Left ventricle myocardium inferior (tissue), 1 donor: ENCODE measurements at regions not wholly inside any gene's neighbourhood (a gene's known extent, or its start where the extent isn't known, plus 50 kb on each side); places are given as distances from the start of the nearest gene placed in this dataset.
A peak's percentile ranks its signal among the peaks of the same experiment; 100 is the strongest.

ENCODE experiments used
- DNase-seq: peaks from one replicate; pipeline ENCODE4 v3.0.0-alpha.2; 2020
- H3K27ac ChIP-seq: fragments of 200-600 bp; replicated peaks from 2 replicates; pipeline ENCODE4 v1.8.0; 2021
- H3K27me3 ChIP-seq: fragments of 200-600 bp; 2 replicates; pipeline ENCODE4 v1.8.0; 2021; ENCODE audit warnings: low read depth
- H3K36me3 ChIP-seq: fragments of 200-600 bp; 2 replicates; pipeline ENCODE4 v1.8.0; 2021
- H3K4me1 ChIP-seq: fragments of 200-600 bp; 2 replicates; pipeline ENCODE4 v1.8.0; 2021
- H3K4me3 ChIP-seq: fragments of 200-600 bp; 2 replicates; pipeline ENCODE4 v1.8.0; 2021; ENCODE audit warnings: mild to moderate bottlenecking, moderate library complexity
- H3K9me3 ChIP-seq: fragments of 200-600 bp; replicated peaks from 2 replicates; pipeline ENCODE4 v1.8.0; 2021
- intact Hi-C: fragments of 100-400 bp; cut with micrococcal nuclease; formaldehyde crosslinking; loops from one replicate; pipeline ENCODE4 v1.11.0; 2022
- TF ChIP-seq, protein P1 (sequence below): fragments of 200-600 bp; IDR thresholded peaks from 2 replicates; pipeline ENCODE4 v1.8.0; 2021; ENCODE audit warnings: antibody characterized with exemption, mild to moderate bottlenecking, borderline replicate concordance
- donor health status: DM: no; HTN: yes; CAD: no; lungs with severe emphysema.

DNA sequence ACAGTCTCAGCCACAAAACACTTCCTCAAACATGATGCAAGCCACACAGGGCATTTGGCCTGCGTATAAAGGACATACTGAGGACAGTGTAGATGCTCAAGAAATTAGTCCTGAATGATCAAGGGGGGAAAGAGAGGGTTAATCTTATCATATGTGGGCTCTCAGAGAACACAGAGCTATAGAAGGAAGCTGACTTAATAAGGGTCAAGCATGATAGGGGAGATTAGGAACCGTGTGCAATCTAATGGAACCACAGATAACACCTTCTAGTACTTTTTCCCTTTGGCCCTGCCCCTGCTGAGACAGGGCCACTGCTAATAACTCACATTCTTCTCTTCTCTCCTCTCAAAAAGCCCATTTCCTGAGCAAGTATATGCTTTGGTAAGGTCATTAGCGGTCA, 114.1 kb upstream of the ADAMTS9 start:
- Histone ChIP-seq H3K27me3 (no peaks in the 10 kb centered on the region), H3K9me3 (no peaks in the 10 kb centered on the region), H3K4me3 (no peak overlapping the region), H3K27ac (no peak overlapping the region), H3K4me1 (peaks cover 20% of the 10 kb centered on the region), H3K36me3 (no peaks in the 10 kb centered on the region)
- intact Hi-C loops = no loop called here
- TF ChIP-seq, protein P1, sequence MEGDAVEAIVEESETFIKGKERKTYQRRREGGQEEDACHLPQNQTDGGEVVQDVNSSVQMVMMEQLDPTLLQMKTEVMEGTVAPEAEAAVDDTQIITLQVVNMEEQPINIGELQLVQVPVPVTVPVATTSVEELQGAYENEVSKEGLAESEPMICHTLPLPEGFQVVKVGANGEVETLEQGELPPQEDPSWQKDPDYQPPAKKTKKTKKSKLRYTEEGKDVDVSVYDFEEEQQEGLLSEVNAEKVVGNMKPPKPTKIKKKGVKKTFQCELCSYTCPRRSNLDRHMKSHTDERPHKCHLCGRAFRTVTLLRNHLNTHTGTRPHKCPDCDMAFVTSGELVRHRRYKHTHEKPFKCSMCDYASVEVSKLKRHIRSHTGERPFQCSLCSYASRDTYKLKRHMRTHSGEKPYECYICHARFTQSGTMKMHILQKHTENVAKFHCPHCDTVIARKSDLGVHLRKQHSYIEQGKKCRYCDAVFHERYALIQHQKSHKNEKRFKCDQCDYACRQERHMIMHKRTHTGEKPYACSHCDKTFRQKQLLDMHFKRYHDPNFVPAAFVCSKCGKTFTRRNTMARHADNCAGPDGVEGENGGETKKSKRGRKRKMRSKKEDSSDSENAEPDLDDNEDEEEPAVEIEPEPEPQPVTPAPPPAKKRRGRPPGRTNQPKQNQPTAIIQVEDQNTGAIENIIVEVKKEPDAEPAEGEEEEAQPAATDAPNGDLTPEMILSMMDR = no peak
- DNase-seq = no peak

DNA sequence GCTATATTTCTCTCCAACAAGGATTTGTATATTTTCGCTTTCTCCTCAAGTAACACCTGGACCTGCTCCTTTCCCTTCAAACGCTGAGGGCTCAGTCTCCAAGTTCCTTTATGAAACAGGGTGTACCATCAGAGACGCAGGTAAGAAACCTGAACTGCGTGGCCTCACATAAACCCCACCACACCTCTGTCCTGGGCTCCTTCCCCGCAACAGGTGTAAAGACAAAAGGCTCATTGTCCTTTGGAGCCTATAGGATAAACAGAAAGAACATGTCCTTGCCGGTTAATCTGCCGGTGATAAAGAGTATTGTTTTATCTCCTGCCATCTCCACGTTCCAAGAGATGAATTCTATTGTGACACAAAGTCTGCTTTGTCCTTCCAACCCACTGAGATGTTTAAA, 111.8 kb upstream of the ADAMTS9 start:
- intact Hi-C loops = no loop called here
- TF ChIP-seq, protein P1 = no peak
- Histone ChIP-seq H3K27me3 (no peaks in the 10 kb centered on the region), H3K36me3 (no peaks in the 10 kb centered on the region), H3K4me3 (no peak overlapping the region), H3K4me1 (peaks cover 30% of the 10 kb centered on the region), H3K9me3 (no peaks in the 10 kb centered on the region), H3K27ac (no peak overlapping the region)
- DNase-seq = no peak

DNA sequence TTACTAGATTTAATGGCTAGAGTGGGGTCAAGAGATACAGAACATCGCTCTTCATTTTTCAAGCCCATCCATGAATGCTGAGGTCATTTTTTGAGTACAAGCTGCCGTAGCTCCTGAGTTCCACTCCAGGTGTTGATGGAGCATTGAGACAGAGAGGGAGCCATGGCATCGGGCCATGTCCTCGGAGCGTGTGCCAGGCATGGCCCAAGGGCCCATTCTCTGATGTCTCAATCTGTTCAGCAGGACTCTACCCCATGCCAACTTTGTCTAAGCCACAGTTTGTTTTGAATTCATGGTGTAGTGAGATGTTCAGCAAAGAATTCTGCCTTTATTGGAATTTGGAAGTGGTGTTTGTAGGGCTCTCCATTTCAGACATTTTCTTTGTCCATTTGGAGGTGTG, 110.5 kb upstream of the ADAMTS9 start:
- no peak overlapping the region for H3K4me3 ChIP-seq
- peaks cover 30% of the 10 kb centered on the region for H3K4me1 ChIP-seq
- H3K9me3 ChIP-seq = no peaks in the 10 kb centered on the region
- no peaks in the 10 kb centered on the region for H3K27me3 ChIP-seq
- TF ChIP-seq, protein P1 = no peak
- no peaks in the 10 kb centered on the region for H3K36me3 ChIP-seq
- intact Hi-C loops = no loop called here
- H3K27ac ChIP-seq = no peak overlapping the region
- DNase-seq = peak; percentile 22

DNA sequence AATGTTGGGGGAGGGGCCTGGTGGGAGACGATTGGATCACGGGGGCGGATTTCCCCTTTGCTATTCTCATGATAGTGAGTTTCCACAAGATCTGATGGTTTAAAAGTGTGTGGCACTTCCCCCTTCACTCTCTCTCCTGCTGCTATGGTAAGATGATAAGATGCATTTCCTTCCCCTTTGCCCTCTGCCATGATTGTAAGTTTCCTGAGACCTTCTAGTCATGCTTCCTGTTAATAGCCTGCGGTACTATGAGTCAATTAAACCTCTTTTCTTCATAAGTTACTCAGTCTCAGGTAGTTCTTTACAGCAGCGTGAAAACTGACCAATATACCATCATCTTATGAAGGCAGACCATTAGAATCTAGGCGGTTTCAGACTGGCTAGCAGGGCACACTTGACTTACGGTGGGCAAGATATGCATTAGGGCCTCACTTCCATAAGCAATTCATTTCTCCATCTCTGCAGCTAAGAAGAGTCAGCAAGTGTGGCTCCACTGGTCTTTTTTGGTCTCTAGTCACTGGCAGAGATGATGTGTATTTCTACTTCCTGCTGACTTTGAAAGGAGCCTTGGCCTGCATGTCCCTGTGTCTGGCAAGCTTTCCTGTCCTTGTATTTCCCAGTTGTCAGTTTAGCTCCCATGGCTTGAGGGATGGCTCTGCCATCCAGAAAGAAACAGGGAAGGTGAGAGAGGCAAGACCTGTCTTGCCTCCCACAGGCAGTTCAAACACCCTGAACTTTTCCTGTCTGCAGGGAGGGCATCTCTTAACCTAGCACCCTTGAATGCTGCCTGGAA, 109.0 kb upstream of the ADAMTS9 start:
- TF ChIP-seq, protein P1 = no peak
- intact Hi-C loops = no loop called here
- Histone ChIP-seq H3K36me3 (no peaks in the 10 kb centered on the region), H3K27me3 (no peaks in the 10 kb centered on the region), H3K4me3 (no peak overlapping the region), H3K4me1 (peaks cover 34% of the 10 kb centered on the region), H3K27ac (peak overlapping the region; percentile 9), H3K9me3 (no peaks in the 10 kb centered on the region)
- no peak for DNase-seq

DNA sequence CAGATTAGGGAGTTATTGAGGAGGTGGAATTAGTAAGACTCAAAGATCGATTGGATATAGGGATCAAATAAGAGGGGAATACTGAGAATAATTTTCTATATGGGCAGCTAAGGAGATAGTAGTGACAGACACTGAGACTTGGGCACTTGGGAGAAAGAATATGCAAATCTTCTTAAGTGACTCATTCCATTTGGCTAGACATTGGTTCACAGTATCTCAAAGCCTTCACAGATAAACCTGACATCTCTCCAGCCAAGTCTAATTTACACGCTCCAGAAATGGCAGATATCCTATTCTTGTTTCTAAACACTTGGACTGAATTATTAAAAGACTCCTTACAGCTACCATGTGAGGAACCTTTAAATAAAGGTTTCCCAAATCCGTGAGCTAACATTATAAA, 104.6 kb upstream of the ADAMTS9 start:
- Histone ChIP-seq H3K4me3 (no peak overlapping the region), H3K27me3 (no peaks in the 10 kb centered on the region), H3K27ac (no peak overlapping the region), H3K9me3 (no peaks in the 10 kb centered on the region), H3K36me3 (no peaks in the 10 kb centered on the region), H3K4me1 (peaks cover 25% of the 10 kb centered on the region)
- TF ChIP-seq, protein P1 = no peak
- no peak for DNase-seq
- intact Hi-C loops = no loop called here
